ENCODE measurements at regions not wholly inside any gene's neighbourhood (a gene's known extent, or its start where the extent isn't known, plus 50 kb on each side); places are given as distances from the start of the nearest gene placed in this dataset.

DNA sequence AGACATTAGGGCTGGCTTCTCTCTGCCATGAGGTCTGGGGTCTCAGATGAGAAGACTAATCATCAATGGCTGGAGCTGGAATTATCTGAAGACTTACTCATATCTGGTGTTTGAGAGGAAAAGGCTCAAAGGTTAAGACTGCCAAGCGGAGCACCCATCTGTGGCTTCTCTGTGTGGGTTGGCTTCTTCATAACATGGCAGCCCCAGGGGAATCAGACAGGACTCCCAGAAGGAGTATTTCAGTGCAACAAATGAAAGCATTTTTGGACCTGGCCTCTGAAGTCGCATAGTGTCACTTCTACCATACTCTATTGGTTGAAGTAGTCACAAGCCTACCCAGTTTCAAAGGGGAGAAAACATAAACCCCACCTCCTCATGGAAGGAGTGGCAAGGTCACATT lies 171.8 kb upstream of the KRR1 start:
- Histone ChIP-seq H3K36me3 (no peaks in the 10 kb centered on the region), H3K9me3 (ENCODE audit: low read depth) (no peaks in the 10 kb centered on the region), H3K27me3 (no peaks in the 10 kb centered on the region), H3K4me1 (ENCODE audit: low read depth) (peaks cover 9% of the 10 kb centered on the region), H3K4me3 (no peak overlapping the region), H3K27ac (no peak overlapping the region)
- TF ChIP-seq, protein P1, sequence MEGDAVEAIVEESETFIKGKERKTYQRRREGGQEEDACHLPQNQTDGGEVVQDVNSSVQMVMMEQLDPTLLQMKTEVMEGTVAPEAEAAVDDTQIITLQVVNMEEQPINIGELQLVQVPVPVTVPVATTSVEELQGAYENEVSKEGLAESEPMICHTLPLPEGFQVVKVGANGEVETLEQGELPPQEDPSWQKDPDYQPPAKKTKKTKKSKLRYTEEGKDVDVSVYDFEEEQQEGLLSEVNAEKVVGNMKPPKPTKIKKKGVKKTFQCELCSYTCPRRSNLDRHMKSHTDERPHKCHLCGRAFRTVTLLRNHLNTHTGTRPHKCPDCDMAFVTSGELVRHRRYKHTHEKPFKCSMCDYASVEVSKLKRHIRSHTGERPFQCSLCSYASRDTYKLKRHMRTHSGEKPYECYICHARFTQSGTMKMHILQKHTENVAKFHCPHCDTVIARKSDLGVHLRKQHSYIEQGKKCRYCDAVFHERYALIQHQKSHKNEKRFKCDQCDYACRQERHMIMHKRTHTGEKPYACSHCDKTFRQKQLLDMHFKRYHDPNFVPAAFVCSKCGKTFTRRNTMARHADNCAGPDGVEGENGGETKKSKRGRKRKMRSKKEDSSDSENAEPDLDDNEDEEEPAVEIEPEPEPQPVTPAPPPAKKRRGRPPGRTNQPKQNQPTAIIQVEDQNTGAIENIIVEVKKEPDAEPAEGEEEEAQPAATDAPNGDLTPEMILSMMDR (IDR thresholded peaks at IDR 0.05; ENCODE audit: low read depth, low read length) = no peak
- no peak for DNase-seq (ENCODE audit: low read depth in 1 of 2, low spot score in 1 of 2)

DNA sequence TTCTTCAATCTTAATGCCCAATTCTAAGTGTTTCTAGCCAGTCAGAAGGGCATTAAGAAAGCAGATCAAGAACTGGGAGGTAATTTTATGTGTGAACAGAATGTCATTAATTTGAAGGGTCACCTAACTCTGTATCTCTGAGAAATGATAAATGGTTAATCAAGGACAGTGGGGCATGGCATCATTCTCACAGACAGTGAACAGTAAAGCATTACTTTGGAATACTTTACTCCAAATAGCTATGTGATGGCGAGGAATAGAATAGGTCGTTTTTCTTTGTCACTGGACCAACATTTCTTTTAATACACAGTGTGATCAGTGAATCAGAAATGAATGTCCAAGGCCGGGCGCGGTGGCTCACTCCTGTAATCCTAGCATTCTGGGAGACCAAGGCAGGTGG lies 166.1 kb upstream of the KRR1 start:
- TF ChIP-seq, protein P1 (IDR thresholded peaks at IDR 0.05; ENCODE audit: low read depth, low read length) = no peak
- H3K4me3 ChIP-seq = no peak overlapping the region
- H3K4me1 ChIP-seq (ENCODE audit: low read depth) = peaks cover 12% of the 10 kb centered on the region
- no peak overlapping the region for H3K27ac ChIP-seq
- H3K36me3 ChIP-seq = no peaks in the 10 kb centered on the region
- DNase-seq (ENCODE audit: low read depth in 1 of 2, low spot score in 1 of 2) = no peak
- H3K27me3 ChIP-seq = peaks cover 17% of the 10 kb centered on the region
- H3K9me3 ChIP-seq (ENCODE audit: low read depth) = no peaks in the 10 kb centered on the region

DNA sequence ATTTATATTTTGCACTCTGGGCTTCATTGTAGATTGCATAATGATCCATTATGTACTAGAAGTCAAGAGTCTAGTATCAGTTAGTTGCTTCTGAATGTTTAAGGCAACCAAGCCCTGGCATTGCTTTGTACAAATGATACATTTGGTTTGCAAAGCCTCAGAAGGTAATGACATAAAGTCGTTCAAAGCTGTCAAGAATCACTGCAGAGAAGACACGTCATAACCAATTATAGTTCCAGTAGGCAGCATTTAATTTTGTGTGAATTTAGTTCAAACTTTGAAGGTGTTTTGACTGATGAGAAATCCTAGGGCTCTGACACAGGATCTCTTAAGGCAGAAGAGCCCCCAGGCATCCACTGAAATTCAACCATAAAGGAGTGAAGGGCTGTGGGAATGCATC lies 163.0 kb upstream of the KRR1 start:
- Histone ChIP-seq H3K9me3 (ENCODE audit: low read depth) (no peaks in the 10 kb centered on the region), H3K4me3 (no peak overlapping the region), H3K36me3 (no peaks in the 10 kb centered on the region), H3K27me3 (peaks cover 17% of the 10 kb centered on the region), H3K4me1 (ENCODE audit: low read depth) (peaks cover 12% of the 10 kb centered on the region), H3K27ac (no peak overlapping the region)
- TF ChIP-seq, protein P1 (IDR thresholded peaks at IDR 0.05; ENCODE audit: low read depth, low read length) = no peak
- DNase-seq (ENCODE audit: low read depth in 1 of 2, low spot score in 1 of 2) = no peak

DNA sequence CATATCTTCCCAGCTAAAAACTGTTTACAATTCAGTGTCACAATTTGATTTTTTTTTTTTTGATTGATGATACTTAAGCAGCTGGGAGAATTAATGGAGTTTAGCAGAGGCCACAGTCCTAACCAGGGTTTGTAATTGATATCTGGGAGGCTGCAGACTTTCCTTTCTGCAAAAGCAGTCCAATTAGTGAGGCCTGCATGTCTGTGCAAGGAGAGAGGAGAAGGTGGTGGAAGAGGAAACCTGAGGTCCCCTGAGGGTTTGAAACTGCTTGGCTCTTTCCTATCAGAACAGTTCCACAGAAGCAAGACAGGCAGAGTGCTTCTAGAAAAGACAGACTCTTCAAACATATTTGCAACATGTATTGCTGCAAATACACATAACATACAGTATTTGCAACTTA lies 160.8 kb upstream of the KRR1 start:
- peak in 1 of 2 donors; percentile 3 for DNase-seq (ENCODE audit: low read depth in 1 of 2, low spot score in 1 of 2)
- Histone ChIP-seq H3K9me3 (ENCODE audit: low read depth) (no peaks in the 10 kb centered on the region), H3K4me1 (ENCODE audit: low read depth) (no peaks in the 10 kb centered on the region), H3K36me3 (no peaks in the 10 kb centered on the region), H3K27me3 (peaks cover 17% of the 10 kb centered on the region), H3K4me3 (no peak overlapping the region), H3K27ac (no peak overlapping the region)
- TF ChIP-seq, protein P1 (IDR thresholded peaks at IDR 0.05; ENCODE audit: low read depth, low read length) = no peak

DNA sequence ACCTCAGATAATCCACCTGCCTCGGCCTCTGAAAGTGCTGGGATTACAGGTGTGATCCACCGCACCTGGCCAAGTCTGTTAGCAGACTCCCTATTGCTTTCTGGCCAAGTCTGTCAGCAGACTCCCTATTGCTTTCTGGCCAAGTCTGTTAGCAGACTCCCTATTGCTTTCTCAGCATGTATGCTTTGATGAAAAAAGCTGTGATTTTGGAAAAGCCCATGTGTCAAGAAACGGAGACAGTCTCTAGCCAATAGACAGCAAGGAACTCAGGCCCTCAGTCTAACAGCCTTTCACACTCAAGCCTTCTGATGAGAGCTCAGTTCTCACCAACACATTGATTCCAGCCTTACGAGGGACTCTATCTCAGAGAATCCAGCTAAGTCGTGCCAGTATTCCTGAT lies 158.8 kb upstream of the KRR1 start:
- no peaks in the 10 kb centered on the region for H3K4me1 ChIP-seq (ENCODE audit: low read depth)
- no peak overlapping the region for H3K27ac ChIP-seq
- no peak for DNase-seq (ENCODE audit: low read depth in 1 of 2, low spot score in 1 of 2)
- H3K9me3 ChIP-seq (ENCODE audit: low read depth) = no peaks in the 10 kb centered on the region
- no peak overlapping the region for H3K4me3 ChIP-seq
- H3K27me3 ChIP-seq = peaks cover 10% of the 10 kb centered on the region
- TF ChIP-seq, protein P1 (IDR thresholded peaks at IDR 0.05; ENCODE audit: low read depth, low read length) = no peak
- H3K36me3 ChIP-seq = no peaks in the 10 kb centered on the region

DNA sequence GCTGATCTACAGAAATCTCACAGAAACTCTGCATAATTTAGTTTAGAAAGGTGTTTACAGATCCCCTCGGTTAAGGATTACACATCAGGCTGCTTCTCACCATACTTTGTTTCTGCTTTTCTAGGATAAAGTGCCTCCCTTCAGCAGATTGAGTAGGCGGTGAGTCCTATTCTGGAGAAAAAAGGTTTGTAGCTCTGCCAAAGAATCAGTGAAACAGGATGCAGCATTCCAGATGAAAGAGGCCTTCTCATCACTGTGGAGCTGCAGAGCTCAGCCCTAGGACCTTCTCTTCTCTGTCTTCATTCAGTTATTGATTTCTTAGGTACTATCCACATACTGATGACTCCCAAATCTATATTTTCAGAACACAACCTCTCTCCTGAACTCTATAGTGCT lies 155.5 kb upstream of the KRR1 start:
- TF ChIP-seq, protein P1 (IDR thresholded peaks at IDR 0.05; ENCODE audit: low read depth, low read length) = no peak
- H3K27ac ChIP-seq = no peak overlapping the region
- peak in 1 of 2 donors; percentile 78 for DNase-seq (ENCODE audit: low read depth in 1 of 2, low spot score in 1 of 2)

More for the DNA sequence above, 155.5 kb upstream of the KRR1 start:
- H3K36me3 ChIP-seq = no peaks in the 10 kb centered on the region
- no peaks in the 10 kb centered on the region for H3K27me3 ChIP-seq
- no peak overlapping the region for H3K4me3 ChIP-seq
- no peaks in the 10 kb centered on the region for H3K9me3 ChIP-seq (ENCODE audit: low read depth)
- no peaks in the 10 kb centered on the region for H3K4me1 ChIP-seq (ENCODE audit: low read depth)
